Coronary artery (tissue), 2 donors: ENCODE measurements at regions not wholly inside any gene's neighbourhood (a gene's known extent, or its start where the extent isn't known, plus 50 kb on each side); places are given as distances from the start of the nearest gene placed in this dataset.

ENCODE experiments used
- DNase-seq: peaks from one replicate; pipeline ENCODE4 v3.0.0-alpha.2; 2017; ENCODE audit warnings: low spot score
- H3K27ac ChIP-seq, 2 donors: fragments of 200-600 bp; sonication (generic); one replicate each; pipeline ENCODE4 v1.5.1; 2016 to 2019
- H3K4me3 ChIP-seq: fragments of 200-600 bp; sonication (generic); 2 replicates; pipeline ENCODE4 v1.5.1; 2016; ENCODE audit warnings: mild to moderate bottlenecking, moderate library complexity
- CTCF ChIP-seq: fragments of 200-600 bp; sonication (generic); IDR thresholded peaks from one replicate; pipeline ENCODE4 v1.5.1; 2019; ENCODE audit warnings: antibody characterized with exemption

GRCh38 chr4:110266136-110266535 lies 67.7 kb upstream of the ELOVL6 start:
- Histone ChIP-seq H3K4me3 (no peak overlapping the region), H3K27ac (no peak overlapping the region)
- no peak for DNase-seq
- no peak for TF ChIP-seq CTCF

GRCh38 chr4:110265001-110265400 lies 66.6 kb upstream of the ELOVL6 start:
- no peak for DNase-seq
- Histone ChIP-seq H3K27ac (no peak overlapping the region), H3K4me3 (no peak overlapping the region)
- TF ChIP-seq CTCF: no peak

GRCh38 chr4:110260299-110260698 lies 61.9 kb upstream of the ELOVL6 start:
- no peak for DNase-seq
- TF ChIP-seq CTCF: no peak
- Histone ChIP-seq H3K27ac (no peak overlapping the region), H3K4me3 (no peak overlapping the region)

- TF ChIP-seq CTCF: no peak
- DNase-seq: no peak
- Histone ChIP-seq H3K4me3 (no peak overlapping the region), H3K27ac (no peak overlapping the region)
Observed at GRCh38 chr4:110250023-110250387, 51.6 kb upstream of the ELOVL6 start.

GRCh38 chr4:110248831-110249253 lies 50.4 kb upstream of the ELOVL6 start:
- H3K27ac ChIP-seq: no peak overlapping the region
- no peak for TF ChIP-seq CTCF
- no peak for DNase-seq
- no peak overlapping the region for H3K4me3 ChIP-seq
